Endothelial cell of umbilical vein (primary cell): ENCODE measurements at regions not wholly inside any gene's neighbourhood (a gene's known extent, or its start where the extent isn't known, plus 50 kb on each side); places are given as distances from the start of the nearest gene placed in this dataset.

ENCODE experiments used
- BruUV-seq: library from RNA; stranded (reverse); fragments of 400-500 nt; replicated peaks from 2 replicates; lab custom pipeline; 2021; lab: Mats Ljungman, UMichigan
- CTCF ChIA-PET: fragments of 300-600, 350-600 bp; sonication (Branson Sonifier 250); formaldehyde crosslinking; loops from one replicate; lab custom pipeline; 2021; ENCODE audit warnings: antibody characterized with exemption, inconsistent platforms; lab: Charles Lee
- POLR2A ChIA-PET: fragments of 300-600, 350-600 bp; sonication (Branson Sonifier 250); formaldehyde crosslinking; loops from one replicate; lab custom pipeline; 2021; ENCODE audit warnings: antibody characterized with exemption, inconsistent platforms; lab: Charles Lee
- DNase-seq: peaks from one replicate; pipeline ENCODE4 v3.0.0-alpha.2; 2011; ENCODE audit warnings: low read depth, low spot score
- FAIRE-seq: peaks from 2 replicates; lab custom pipeline; 2011; peaks lifted over from hg19 to GRCh38; lab: Jason Lieb, UNC
- H2AFZ ChIP-seq: 2 replicates; pipeline ENCODE4 v1.6.0; 2012; ENCODE audit warnings: low read depth, low read length, control low read depth, inconsistent platforms
- H3K27ac ChIP-seq: 2 replicates; pipeline ENCODE4 v1.5.1; 2011; ENCODE audit warnings: low read depth, mild to moderate bottlenecking, control low read depth, low read length, moderate library complexity; ENCODE audit not compliant: insufficient read depth
- H3K27me3 ChIP-seq, 2 experiments: 2 replicates each; pipeline versions ENCODE4 v1.6.0 to v1.6.1; 2011; ENCODE audit warnings: low read length in 2 of 2, mixed read lengths in 1 of 2; ENCODE audit not compliant: control insufficient read depth in 2 of 2, insufficient read depth in 2 of 2
- H3K36me3 ChIP-seq, 2 experiments: 2 replicates in 1 of 2; 3 replicates in 1 of 2; pipeline ENCODE4 v1.5.1; 2011; ENCODE audit warnings: low read length in 2 of 2, mild to moderate bottlenecking in 1 of 2, moderate library complexity in 1 of 2; ENCODE audit not compliant: control insufficient read depth in 2 of 2, insufficient read depth in 2 of 2; ENCODE audit errors: extremely low read depth in 1 of 2
- H3K4me1 ChIP-seq: 3 replicates; pipeline ENCODE4 v1.5.1; 2011; ENCODE audit warnings: mild to moderate bottlenecking, low read length; ENCODE audit not compliant: control insufficient read depth, insufficient read depth; ENCODE audit errors: extremely low read depth
- H3K4me2 ChIP-seq: 2 replicates; pipeline ENCODE4 v1.6.1; 2011; ENCODE audit warnings: low read length, control low read depth, mixed read lengths; ENCODE audit not compliant: insufficient read depth
- H3K4me3 ChIP-seq, 3 experiments: fragments of 200-600 bp in 1 of 3; sonication (generic), shearing (Covaris generic) in 1 of 3; replicated peaks in 1 of 3; 2 replicates each; pipeline ENCODE4 v1.5.1; 2011 to 2016; ENCODE audit warnings: control low read depth in 3 of 3, low read length in 3 of 3, mild to moderate bottlenecking in 2 of 3, inconsistent platforms in 1 of 3, low read depth in 1 of 3, moderate library complexity in 1 of 3; ENCODE audit not compliant: insufficient read depth in 1 of 3
- H3K79me2 ChIP-seq: 2 replicates; pipeline ENCODE4 v1.6.0; 2012; ENCODE audit warnings: low read length, inconsistent platforms; ENCODE audit not compliant: control insufficient read depth, insufficient read depth
- H3K9ac ChIP-seq: replicated peaks from 2 replicates; pipeline ENCODE3; 2011; ENCODE audit warnings: low read length, control low read depth; ENCODE audit not compliant: insufficient read depth; ENCODE audit errors: extremely low read depth
- H3K9me1 ChIP-seq: replicated peaks from 3 replicates; pipeline ENCODE4 v1.6.0; 2011; ENCODE audit warnings: mild to moderate bottlenecking, low read length; ENCODE audit not compliant: control insufficient read depth, insufficient read depth; ENCODE audit errors: extremely low read depth
- H3K9me3 ChIP-seq: replicated peaks from 2 replicates; pipeline ENCODE4 v1.5.1; 2012; ENCODE audit warnings: low read length, inconsistent platforms; ENCODE audit not compliant: control insufficient read depth, insufficient read depth
- H4K20me1 ChIP-seq: replicated peaks from 2 replicates; pipeline ENCODE3; 2011; ENCODE audit warnings: mild to moderate bottlenecking, low read length; ENCODE audit not compliant: control insufficient read depth, insufficient read depth; ENCODE audit errors: extremely low read depth
- CTCF ChIP-seq, 2 donors: IDR thresholded peaks; 1 replicate in 1 of 2; 2 replicates in 1 of 2; pipeline ENCODE4 v1.5.1; 2011; ENCODE audit warnings: low read length in 2 of 2, mild to moderate bottlenecking in 2 of 2, moderate library complexity in 2 of 2, control low read depth in 1 of 2, inconsistent platforms in 1 of 2, low read depth in 1 of 2; ENCODE audit not compliant: insufficient read depth in 1 of 2; ENCODE audit errors: extremely low read depth in 1 of 2
- EZH2 ChIP-seq: IDR thresholded peaks from 2 replicates; pipeline ENCODE4 v1.6.1; 2012; ENCODE audit warnings: borderline replicate concordance, low read depth, mild to moderate bottlenecking, moderate library complexity, low read length, inconsistent platforms; ENCODE audit not compliant: severe bottlenecking
- FOS ChIP-seq: IDR thresholded peaks from 2 replicates; pipeline ENCODE4 v1.6.1; 2011; ENCODE audit warnings: mild to moderate bottlenecking, low read length, moderate library complexity, borderline replicate concordance; ENCODE audit not compliant: insufficient read depth
- GATA2 ChIP-seq: IDR thresholded peaks from 2 replicates; pipeline ENCODE4 v1.7.0; 2011; ENCODE audit warnings: low read depth, mild to moderate bottlenecking, moderate library complexity, mixed read lengths, low read length; ENCODE audit not compliant: insufficient read length, insufficient read depth
- JUN ChIP-seq: IDR thresholded peaks from 2 replicates; pipeline ENCODE4 v1.6.1; 2011; ENCODE audit warnings: borderline replicate concordance, low read depth; ENCODE audit not compliant: insufficient read length, insufficient read depth
- MAX ChIP-seq: IDR thresholded peaks from 2 replicates; pipeline ENCODE4 v1.6.1; 2011; ENCODE audit not compliant: insufficient read depth, insufficient read length
- MYC ChIP-seq: IDR thresholded peaks from one replicate; pipeline ENCODE4 v1.6.1; 2011; ENCODE audit warnings: mild to moderate bottlenecking, low read depth, low read length
- POLR2A ChIP-seq: IDR thresholded peaks from 2 replicates; pipeline ENCODE4 v1.6.1; 2012; ENCODE audit warnings: low read depth, mild to moderate bottlenecking, control low read depth, low read length
- POLR2AphosphoS5 ChIP-seq: IDR thresholded peaks from 2 replicates; pipeline ENCODE4 v1.6.1; 2012; ENCODE audit warnings: low read depth, mild to moderate bottlenecking, control low read depth, low read length, moderate library complexity; ENCODE audit not compliant: insufficient read depth
- dilution Hi-C: fragments of 300-500 bp; cut with MboI; formaldehyde crosslinking; loops from one replicate; pipeline ENCODE4 v1.15.0; 2019; ENCODE audit warnings: low sequenced_read_pairs; ENCODE audit not compliant: extremely low pct_ligation_motif_present
- intact Hi-C: fragments of 100-400 bp; cut with micrococcal nuclease; formaldehyde crosslinking; loops from one replicate; pipeline ENCODE4 v1.10.0; 2022

GRCh38 chr13:84524586-84524985, 642.3 kb upstream of the SLITRK1 start:
- ChIA-PET POLR2A (no interaction called here), CTCF (no interaction called here)
- dilution Hi-C loops, result no loop called here
- no peak overlapping the region for H3K9ac ChIP-seq
- no peak overlapping the region for H3K4me3 ChIP-seq
- BruUV-seq, result no TSS peak
- TF ChIP-seq POLR2AphosphoS5 (no peak), POLR2A (no peak), JUN (no peak), CTCF (IDR thresholded peaks at IDR 0.05; ENCODE audit: extremely low read depth in 1 of 2, insufficient read depth in 1 of 2, low read depth in 1 of 2, low read length in 2 of 2) (no peak), GATA2 (no peak), MAX (no peak), MYC (no peak), EZH2 (no peak), FOS (no peak)
- DNase-seq (no peak), FAIRE-seq (no peak)
- H3K9me1 ChIP-seq, result no peaks in the 10 kb centered on the region
- H3K4me1 ChIP-seq, result no peaks in the 10 kb centered on the region
- no peak overlapping the region for H3K27ac ChIP-seq
- H3K79me2 ChIP-seq, result no peaks in the 10 kb centered on the region
- no peak overlapping the region for H2AFZ ChIP-seq
- no peaks in the 10 kb centered on the region for H3K27me3 ChIP-seq
- no peak overlapping the region for H3K4me2 ChIP-seq
- intact Hi-C loops, result no loop called here
- no peaks in the 10 kb centered on the region for H4K20me1 ChIP-seq
- no peaks in the 10 kb centered on the region for H3K36me3 ChIP-seq
- H3K9me3 ChIP-seq, result peaks cover 6% of the 10 kb centered on the region
